HFF-Myc (cell line): ENCODE measurements at regions not wholly inside any gene's neighbourhood (a gene's known extent, or its start where the extent isn't known, plus 50 kb on each side); places are given as distances from the start of the nearest gene placed in this dataset.

Experiments used
- DNase-seq: peaks from one replicate; pipeline ENCODE4 v3.0.0-alpha.2; 2011; ENCODE audit warnings: low read depth; ENCODE audit errors: extremely low read depth
- H3K4me3 ChIP-seq: replicated peaks from 2 replicates; pipeline ENCODE4 v1.5.1; 2011; ENCODE audit warnings: low read depth, mild to moderate bottlenecking, control low read depth, low read length
- TF ChIP-seq, protein P1 (sequence below): IDR thresholded peaks from 2 replicates; pipeline ENCODE4 v1.5.1; 2012; ENCODE audit warnings: mild to moderate bottlenecking, low read depth, low read length, control low read depth; ENCODE audit errors: missing control alignments

DNA sequence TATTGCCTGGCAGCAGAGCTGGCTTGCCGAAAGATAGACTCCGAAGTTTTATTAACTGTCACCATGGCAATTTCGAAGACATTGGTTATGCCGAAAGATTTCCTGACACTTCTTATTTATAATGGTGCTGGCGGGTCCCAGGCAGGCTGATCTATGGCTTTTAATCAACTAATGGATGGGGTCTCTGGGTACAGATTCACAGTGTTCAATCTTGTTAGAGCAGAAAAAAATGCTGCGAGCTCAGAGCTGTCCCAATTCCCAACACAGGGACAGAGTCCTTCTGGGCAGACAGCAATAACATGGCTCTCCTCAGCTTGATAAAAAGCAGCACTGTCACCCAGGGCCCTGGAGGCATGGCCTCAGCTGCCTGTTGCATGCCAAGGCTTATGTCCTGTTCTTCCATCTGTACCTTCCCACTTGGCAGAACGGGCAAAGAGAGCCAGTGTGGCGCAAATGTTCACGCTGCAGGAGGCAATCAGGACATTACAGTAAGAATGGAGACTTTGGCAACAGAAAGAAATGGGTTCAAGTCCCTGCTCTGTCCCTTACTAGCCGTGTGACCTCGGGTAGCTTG is 228.2 kb upstream of the PWP1 start:
- no peak overlapping the region for H3K4me3 ChIP-seq
- no peak for DNase-seq
- TF ChIP-seq, protein P1, sequence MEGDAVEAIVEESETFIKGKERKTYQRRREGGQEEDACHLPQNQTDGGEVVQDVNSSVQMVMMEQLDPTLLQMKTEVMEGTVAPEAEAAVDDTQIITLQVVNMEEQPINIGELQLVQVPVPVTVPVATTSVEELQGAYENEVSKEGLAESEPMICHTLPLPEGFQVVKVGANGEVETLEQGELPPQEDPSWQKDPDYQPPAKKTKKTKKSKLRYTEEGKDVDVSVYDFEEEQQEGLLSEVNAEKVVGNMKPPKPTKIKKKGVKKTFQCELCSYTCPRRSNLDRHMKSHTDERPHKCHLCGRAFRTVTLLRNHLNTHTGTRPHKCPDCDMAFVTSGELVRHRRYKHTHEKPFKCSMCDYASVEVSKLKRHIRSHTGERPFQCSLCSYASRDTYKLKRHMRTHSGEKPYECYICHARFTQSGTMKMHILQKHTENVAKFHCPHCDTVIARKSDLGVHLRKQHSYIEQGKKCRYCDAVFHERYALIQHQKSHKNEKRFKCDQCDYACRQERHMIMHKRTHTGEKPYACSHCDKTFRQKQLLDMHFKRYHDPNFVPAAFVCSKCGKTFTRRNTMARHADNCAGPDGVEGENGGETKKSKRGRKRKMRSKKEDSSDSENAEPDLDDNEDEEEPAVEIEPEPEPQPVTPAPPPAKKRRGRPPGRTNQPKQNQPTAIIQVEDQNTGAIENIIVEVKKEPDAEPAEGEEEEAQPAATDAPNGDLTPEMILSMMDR, result no peak

DNA sequence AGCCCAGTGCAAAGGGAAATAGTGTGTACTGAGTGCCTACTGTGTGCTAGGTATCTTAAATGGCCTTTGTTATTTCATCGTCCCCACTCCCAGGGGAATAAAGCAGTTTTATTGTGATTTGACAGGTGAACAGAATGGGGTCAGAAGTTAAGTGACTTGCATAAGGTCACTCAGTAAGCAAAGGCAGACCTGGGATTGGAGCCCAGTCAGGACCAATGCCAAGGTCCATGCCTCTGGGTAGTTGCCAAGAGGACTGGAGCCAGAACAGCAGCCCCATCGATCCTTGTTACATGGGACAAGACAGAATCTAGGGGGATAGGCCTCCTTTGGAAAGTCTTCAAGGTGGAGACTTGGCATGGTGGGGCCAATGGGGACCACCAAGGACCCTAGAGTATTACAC is 227.4 kb upstream of the PWP1 start:
- TF ChIP-seq, protein P1, result no peak
- no peak overlapping the region for H3K4me3 ChIP-seq
- no peak for DNase-seq

DNA sequence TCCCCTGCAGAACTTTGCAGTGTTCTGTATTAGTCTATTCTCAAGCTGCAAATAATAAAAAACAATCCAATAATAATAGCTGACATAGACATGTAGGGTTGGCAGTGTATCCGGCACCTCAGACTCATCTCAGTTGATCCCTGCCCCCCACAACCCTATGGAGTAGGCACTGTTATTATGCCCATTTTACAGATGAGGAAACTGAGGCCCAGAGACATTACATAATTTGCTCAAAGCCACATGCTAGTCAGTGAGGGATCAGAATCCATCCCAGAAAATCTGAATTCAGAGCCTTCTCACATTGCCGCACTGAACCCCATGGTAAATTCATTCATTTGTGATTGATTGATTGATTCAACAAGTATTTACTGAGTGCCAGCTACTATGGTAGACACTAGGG is 226.6 kb upstream of the PWP1 start:
- DNase-seq, result no peak
- TF ChIP-seq, protein P1, result no peak
- H3K4me3 ChIP-seq, result no peak overlapping the region

DNA sequence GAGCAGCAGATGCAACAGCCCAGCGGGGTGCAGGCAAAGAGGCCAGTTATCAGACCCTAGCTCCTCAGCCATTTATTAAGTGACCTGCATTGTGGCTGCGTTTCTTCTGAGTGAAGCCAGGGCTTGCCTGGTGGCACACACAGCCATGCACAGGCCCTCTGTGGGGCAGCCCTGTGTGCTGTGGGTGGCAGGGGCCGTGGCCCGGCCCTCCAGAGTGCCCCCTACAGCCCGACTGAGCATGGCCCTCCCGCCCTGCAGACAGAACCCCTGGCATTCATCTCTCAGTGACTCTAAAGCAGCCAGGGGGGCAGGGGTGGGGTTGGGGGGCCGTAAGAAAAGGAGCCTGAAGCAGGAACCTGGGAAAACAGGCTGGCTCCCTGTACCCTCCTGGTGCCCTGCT is 226.0 kb upstream of the PWP1 start:
- no peak for DNase-seq
- H3K4me3 ChIP-seq, result no peak overlapping the region
- TF ChIP-seq, protein P1, result no peak

DNA sequence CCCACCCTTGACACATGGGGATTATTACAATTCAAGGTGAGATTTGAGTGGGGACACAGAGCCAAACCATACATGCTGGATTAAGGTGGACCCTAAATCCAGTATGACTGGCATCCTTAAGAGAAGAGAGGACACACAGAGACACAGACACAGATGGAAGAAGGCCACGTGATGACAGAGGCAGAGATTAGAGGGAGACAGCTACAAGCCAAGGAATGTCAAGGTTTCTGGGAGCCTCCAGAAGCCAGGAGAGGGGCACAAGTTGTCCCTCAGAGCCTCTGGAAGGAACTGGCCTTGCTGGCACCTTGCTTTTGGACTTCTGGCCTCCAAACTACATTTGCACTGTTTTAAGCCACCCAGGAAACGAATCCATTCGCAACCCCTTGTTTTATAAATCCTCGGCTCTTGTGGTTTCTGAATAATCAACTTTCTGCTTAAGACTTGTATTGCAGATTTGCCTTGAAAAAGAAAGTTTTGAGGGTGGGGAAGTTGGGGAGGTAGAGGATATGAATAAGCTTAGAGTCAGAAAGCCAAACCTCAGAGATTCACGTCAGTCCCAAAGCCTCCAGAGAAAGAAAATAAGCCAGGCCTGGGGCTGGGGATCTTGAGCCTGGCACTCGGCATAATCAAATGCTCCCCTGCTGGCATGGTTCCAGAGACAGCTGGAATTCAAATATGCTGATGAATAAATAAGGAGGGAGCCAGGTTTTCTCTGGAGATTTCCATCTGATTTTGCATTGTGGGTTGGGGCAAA is 224.2 kb upstream of the PWP1 start:
- no peak overlapping the region for H3K4me3 ChIP-seq
- DNase-seq, result no peak
- TF ChIP-seq, protein P1, result no peak

DNA sequence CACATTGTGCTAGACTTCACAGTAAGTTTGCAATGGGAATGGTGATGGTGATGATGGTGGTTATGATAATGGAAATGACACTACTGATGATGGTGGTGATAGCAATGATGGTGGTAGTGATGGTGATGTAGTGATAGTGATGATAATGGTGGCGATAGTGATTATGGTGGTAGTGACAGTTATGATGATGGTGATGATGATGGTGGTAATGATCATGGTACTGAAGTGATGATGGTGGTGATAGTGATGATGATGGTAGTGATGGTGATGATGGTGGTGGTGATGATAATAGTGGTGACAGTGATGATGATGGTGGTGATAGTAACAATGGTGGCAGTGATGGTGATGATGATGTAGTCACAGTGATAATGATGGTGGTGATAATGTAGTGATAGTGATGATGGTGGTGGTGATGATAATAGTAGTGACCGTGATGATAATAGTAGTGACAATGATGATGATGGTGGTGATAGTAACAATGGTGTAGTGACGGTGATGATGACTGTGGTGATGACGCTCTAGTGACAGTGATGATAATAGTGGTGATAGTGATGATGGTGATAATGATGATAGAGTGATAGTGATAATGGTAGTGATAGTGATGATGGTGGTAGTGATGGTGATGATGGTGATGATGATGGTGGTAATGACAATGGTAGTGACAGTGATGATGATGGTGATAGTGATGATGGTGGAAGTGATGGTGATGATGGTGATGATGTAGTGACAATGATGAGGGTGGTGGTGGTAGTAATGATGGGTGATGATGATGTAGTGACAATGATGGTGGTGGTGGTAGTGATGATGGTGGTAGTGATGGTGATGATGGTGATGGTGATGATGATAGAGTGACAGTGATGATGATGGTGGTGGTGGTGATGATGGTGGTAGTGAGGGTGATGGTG is 222.9 kb upstream of the PWP1 start:
- TF ChIP-seq, protein P1, result no peak
- no peak for DNase-seq
- H3K4me3 ChIP-seq, result no peak overlapping the region
